ENCODE measurements at regions not wholly inside any gene's neighbourhood (a gene's known extent, or its start where the extent isn't known, plus 50 kb on each side); places are given as distances from the start of the nearest gene placed in this dataset.

- no peak for TF ChIP-seq POLR2A (IDR thresholded peaks at IDR 0.05)
- TF ChIP-seq, protein P1, sequence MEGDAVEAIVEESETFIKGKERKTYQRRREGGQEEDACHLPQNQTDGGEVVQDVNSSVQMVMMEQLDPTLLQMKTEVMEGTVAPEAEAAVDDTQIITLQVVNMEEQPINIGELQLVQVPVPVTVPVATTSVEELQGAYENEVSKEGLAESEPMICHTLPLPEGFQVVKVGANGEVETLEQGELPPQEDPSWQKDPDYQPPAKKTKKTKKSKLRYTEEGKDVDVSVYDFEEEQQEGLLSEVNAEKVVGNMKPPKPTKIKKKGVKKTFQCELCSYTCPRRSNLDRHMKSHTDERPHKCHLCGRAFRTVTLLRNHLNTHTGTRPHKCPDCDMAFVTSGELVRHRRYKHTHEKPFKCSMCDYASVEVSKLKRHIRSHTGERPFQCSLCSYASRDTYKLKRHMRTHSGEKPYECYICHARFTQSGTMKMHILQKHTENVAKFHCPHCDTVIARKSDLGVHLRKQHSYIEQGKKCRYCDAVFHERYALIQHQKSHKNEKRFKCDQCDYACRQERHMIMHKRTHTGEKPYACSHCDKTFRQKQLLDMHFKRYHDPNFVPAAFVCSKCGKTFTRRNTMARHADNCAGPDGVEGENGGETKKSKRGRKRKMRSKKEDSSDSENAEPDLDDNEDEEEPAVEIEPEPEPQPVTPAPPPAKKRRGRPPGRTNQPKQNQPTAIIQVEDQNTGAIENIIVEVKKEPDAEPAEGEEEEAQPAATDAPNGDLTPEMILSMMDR (IDR thresholded peaks at IDR 0.05): no peak
Measured at GRCh38 chr21:16538936-16539440, 809.2 kb downstream of the USP25 start.

All from heart left ventricle (tissue), 13 donors.